ENCODE measurements at regions not wholly inside any gene's neighbourhood (a gene's known extent, or its start where the extent isn't known, plus 50 kb on each side); places are given as distances from the start of the nearest gene placed in this dataset.
A peak's percentile ranks its signal among the peaks of the same experiment; 100 is the strongest.
"Not testable (repeated sequence)": the region's sequence is repeated elsewhere in the genome, so short reads cannot be mapped to it uniquely, and the experiment has no call there.

DNA sequence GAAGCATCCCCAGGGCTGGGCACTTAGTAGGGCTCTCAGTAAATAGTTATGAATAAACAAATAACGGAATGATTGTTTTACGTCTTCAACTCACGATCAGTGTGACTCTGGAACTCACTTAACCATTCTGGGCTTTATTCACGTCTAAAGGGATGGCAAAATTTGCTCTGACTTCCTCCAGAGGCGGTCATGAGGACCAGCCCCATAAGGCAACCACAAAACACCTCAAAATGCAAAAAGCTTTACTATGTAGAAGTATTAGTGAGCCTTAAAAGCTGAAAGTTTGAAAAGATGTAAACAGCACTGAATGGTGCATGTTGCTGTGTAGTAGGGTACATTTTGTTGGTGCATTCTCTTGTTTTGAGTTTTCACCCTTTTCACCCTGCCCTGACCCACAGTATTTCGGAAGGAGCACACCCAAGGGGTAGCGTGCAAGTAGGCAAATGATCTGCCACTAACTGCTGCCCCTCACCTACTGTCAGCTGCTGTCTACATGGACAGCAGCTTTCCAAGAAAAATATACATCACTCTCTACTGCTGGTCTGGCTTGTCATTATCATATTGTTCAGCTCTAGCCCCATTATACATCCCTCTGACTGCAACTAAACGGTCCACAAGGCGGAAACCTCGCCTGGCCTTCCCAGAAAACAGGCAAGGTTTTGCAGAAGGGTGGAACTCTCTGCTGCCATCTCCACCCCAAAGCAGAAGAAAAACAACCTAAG is 308.5 kb upstream of the PROK2 start:
- no peak for DNase-seq

DNA sequence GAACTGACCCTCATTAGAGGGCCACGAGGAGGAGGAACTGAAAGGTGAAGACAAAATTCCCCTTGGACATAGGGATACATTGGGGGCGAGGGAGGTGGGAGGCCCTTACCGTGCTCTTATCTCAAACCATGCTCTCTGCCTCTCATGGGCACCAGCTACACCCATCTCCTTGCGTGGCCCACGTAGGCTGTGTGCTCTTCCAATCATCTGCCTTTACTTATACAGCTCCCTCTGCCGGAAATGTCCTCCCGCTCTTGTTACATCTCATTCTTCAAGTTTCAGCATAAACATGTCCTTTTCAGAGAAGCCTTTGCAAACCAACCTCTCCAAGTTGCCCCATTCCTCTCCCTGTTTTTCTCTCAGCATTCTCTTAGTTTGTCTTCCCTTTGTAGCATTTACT is 307.8 kb upstream of the PROK2 start:
- no peak for DNase-seq

DNA sequence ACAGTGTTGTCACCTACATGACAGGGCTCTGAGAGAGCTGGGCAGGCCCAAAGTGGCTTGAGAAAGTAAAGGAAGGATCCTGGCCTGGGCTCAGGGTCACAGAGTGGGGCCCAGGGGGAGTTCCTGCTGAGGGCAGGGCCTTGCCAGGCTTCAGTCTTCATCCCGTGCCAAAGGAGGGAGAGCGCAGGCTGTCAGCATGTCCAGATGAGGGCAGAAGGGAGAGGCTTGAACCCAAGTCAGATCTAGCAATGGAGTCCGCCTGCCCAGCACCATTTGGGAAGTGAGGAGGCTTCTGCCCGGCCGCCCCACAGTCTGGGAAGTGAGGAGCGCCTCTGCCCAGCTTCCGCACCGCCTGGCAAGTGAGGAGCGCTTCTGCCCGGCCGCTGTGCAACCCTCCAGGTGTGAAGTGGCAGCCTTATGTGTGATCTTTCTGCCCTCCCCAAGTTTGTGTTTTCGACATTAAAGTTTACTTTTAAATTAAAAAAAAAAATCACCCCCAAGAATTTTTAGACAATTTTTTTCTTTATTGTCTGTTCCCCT is 303.6 kb upstream of the PROK2 start:
- no peak for DNase-seq

DNA sequence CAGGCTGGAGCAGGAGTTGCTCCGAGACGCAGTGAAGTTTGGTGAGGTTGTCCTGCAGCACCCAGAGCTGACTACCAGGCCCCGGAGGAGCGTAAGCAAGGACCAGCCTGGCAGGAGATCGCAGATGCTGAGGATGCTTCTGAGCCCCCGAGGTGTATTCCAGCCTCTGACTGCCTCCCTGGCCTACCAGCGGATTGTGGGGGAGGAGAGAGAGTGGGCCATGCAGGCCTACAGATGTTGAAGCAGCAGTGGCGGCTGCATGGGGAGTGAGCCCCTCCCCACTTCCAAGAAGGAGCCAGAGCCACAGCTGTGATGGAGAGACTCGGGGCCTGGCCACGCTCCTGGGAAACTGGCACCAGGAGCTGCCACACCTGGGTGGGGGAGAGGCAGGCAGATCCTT is 302.5 kb upstream of the PROK2 start:
- DNase-seq = no peak

DNA sequence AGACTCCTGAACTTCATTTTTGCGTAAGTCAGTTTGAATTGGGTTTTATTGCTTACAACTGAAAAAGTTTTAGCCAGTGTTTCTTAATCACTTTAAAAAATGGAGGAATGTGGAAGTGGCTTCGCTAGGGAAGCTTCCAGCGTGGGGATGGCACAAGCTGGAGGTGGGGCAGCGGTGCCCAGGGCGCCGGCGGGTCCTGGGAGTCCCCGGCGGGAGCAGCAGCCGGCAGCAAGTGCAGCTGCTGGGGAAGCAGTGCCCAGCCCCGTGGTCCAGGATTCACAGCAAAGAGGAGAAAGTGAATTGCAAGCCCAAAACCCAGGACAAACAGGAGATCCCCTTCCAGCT is 301.8 kb upstream of the PROK2 start:
- DNase-seq = peak; percentile 83 to 91 (median 87)

DNA sequence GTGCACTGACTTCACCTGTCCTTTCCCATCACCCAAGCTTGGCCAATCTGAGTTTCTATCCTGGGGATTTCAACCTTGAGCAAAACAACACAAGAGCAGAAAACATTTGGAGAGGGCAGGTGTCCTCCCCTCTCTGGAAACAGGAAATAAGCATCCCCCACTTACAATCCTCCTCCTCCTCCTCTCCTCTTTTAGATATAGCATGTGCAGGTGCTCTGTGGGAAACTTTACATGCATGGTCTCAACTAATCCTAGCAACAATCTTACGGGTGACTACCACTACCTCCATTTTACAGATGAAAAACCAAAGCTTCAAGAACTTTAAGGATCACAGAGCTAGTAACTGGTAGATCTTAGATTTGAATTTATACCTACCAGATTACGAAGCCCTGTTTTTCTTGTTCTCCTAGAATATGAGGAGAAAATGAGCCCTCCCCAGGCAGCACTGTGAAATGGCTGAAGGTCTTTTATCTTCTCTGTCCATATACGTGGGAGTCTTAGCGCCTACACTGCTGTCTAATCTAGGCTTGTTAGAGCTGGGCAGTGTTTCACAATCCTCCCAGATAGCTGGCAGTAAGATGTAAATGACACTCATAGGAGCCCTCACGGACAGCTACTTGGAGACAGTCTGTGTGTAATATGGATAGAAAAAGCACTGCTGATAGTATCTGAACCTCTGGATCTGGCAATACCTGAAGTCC is 301.2 kb upstream of the PROK2 start:
- peak; percentile 78 to 86 (median 86) for DNase-seq

DNA sequence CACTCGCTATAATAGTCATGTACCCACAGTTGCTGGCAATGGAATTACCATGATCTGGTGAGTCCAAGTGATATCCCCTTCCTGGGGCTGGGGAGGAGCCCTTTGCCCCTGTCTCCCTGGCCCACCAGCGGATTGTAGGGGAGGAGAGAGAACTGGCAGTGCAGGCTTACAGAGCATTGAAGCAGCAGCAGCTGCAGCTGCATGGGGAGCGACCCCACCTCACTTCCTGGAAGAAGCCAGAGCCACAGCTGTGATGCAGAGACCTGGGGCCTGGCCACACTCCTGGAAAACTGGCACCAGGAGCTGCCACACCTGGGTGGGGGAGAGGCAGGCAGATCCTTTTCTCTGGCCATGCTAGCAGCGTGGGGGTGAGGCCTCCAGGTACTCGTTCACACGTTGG is 300.1 kb upstream of the PROK2 start:
- DNase-seq = no peak

DNA sequence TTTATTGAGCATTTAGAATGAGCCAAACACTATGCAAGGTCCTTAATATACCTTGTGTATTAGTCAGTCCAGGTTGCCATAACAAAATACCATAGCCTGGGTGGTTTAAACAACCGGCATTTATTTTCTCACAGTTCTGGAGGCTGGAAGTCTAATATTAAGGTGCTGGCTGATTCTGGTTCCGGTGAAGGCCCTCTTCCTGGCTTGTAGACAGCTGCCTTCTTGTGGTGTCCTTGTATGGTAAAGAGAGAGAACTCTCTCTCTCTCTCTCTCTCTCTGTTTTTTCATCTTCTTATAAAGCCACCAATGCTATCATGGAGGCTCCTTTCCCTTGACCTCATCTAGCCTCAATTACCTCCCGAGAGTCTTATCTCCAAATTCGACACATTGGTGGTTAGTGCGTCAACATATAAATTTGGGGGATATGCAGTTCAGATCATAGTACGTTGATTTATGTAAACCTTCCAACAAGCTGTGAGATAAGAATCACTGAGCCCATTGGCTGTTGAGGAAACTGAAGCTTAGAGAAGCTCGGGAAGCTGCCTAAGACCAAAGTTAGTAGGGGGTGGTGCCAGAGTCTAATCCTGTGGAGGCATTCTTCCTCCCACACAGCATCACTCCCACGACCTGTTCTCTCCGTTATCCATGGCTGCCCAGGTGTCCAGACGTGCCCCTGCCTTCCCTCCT is 298.0 kb upstream of the PROK2 start:
- no peak for DNase-seq

DNA sequence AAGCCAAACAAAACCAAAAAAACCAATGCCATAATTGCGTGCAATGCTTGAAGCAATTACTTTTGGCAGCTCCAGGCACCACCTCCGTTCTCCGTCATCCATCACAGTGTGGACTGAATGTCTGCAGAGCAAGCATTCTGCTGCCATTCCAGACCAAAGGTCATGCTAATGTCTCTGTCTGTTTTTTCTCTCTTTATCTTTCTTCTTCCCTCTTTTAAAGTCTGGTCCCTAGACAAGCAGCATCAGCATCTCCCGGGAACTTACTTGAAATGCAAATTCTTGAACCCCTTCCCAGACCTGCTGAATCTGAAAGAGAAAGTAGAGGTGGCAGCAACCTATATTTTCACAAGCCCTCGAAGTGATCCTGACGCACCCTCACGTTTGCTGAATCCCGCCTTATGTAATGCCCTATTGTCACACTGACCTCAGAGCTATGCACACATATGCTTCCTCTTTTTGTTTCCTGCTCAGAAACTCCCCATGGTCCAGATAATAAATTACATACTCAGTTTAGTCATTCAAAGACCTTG is 297.3 kb upstream of the PROK2 start:
- DNase-seq = peak; percentile 91 to 98 (median 96)

DNA sequence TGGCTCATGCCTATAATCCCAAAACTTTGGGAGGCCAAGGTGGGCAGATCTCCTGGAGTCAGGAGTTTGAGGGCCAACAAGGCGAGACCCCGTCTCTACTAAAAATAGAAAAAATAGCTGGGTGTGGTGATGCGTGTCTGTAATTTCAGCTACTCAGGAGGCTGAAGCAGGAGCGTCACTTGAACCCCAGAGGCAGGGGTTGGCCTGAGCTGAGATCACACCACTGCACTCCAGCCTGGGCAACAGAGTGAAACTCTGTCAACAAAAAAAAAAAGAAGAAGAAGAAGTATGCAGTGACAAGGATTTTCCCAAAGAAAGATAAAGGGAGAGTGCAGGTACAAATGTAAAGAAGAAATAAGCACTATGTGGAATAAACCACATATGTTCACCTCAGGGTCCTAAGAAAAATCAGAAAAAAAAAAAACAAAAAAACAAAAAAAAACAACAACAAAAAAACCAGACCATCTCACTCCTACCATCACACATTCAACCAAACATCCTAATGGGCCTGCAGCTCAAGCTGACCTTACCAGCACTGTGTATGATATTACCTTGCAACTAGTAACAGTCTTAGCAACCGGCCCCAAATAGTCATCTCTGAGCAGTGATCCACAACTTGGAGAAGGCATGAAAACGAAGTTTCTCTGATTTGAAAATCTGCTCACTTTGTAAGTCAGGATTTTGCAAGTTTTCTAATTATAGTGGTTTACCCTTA is 296.7 kb upstream of the PROK2 start:
- DNase-seq = peak; percentile 37 to 49 (median 44)

DNA sequence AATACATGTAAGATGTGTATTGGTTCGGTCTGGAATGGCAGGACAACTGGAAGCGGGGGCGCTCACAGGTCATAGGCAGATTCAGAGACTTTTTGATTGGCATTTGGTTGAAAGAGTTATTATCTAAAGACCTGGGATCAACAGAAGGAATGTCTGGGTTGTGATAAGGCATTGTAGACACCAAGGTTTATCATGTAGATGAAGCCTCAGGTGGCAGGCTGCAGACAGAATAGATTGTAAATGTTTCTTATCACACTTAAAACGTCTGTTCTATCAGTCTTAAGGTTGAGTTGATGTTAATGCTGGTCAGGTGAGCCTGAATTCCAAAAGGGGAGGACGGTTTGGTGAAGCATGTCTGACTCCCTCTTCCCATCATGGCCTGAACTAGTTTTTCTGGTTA is 295.9 kb upstream of the PROK2 start:
- DNase-seq = no peak

DNA sequence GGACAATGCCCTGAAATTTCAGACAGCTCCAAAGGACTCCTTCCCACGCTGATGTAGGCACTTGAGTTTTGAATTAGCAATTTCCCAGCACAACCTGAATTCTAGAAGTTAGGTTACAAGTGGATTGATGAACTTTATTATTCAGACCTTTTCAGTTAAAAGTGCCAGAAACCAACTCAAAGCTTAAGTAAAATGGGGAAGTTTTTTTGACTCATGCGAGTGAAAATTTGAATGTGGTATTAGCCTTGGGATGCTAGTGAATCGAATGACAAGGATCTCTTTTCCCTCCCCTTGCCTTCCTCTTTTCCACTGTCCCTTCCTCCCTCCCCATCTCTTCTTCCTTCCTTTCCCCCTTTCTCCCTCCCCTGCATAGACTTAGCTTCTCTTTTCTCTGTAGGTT is 295.1 kb upstream of the PROK2 start:
- DNase-seq = peak; percentile 72 to 93 (median 90)

DNA sequence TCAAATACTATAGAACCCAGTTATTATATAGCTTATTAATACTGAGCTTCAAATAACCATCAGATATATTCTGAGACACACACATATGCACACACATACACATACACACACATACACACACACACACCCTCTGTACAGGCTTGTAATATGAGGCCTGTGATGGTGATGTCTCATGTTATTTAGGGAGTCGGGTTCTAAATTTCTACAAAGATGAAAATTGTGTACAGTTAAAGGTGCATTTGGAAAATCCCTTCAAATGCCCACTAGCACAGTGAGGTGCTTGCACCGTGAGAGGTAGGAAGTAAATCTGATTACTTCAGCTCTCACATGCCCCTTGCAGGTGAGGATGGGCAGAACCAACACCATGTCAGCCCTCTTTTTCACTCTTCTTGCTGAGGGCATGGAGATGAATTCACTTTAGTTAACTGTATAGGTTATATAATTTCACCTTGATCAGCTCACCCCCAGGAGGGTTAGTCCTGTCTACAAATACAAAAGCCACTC is 294.5 kb upstream of the PROK2 start:
- no peak for DNase-seq

DNA sequence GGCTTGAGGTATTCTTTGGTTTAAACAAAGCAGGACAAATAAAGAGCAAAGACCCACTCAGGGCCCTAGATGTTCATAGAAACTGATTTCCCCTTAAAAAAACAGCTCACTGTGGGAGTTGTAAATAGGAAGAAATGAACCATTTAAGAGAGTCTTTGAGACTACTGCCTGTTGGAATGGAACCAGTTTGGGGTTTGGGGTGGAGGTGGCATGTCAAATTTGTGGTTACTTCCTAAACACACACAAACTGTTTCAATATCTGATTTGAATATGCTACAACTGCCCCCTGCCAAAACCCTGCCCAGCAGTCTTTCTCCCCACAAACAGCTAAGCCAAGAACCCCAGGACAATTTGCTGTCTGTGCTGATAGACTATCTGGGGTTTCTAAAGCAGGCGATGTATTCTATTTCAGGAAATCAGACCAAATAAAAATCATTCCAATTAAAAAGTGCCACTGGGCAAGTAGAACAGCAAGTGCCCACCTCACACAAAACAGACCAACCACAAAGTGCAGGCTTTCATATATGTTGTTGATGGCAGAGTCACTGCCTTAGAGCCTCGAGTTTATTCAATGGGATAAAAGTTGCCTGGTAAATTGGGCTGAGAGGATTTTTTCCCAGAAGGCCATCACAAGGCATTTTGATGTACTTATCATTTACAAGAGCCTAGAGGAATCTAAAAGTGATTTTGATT is 293.9 kb upstream of the PROK2 start:
- no peak for DNase-seq

DNA sequence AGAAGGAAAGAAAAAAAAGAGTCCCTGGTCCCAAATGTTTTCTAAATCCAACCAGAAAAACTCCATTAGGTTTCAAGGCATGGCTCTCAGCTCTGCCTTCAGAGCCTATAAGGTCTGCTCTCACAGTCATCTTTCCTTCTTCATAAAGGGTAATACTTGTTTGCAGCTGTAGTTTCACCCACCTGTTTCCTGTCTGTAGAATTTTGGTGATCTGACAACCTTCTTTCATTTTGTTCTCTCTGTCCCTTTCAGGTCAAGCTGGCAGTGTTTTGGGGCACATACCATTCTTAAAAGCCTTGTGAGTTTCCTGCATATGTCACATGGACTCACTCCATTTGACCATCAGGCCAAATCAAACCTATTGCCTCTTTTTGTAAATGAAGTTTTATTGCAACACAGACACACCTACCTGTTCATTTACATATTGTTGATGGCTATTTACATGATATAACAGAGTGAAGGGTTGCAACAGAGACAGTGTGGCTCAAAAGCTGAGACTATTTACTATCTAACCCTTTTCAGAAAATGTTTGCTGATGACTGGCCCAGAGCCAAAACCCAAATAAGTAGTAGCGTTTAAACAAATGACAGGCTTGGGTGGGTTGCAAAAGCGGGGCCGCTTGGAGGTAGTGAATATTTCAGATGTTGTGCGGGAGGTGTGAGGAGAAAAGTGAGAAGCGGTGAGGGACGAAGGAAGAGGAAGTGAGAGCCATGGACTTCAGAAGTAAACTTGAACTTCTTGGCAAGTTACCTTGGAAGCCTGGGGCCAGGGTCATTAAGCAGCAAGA is 292.7 kb upstream of the PROK2 start:
- DNase-seq = peak in 1 of 3 donors; percentile 28

DNA sequence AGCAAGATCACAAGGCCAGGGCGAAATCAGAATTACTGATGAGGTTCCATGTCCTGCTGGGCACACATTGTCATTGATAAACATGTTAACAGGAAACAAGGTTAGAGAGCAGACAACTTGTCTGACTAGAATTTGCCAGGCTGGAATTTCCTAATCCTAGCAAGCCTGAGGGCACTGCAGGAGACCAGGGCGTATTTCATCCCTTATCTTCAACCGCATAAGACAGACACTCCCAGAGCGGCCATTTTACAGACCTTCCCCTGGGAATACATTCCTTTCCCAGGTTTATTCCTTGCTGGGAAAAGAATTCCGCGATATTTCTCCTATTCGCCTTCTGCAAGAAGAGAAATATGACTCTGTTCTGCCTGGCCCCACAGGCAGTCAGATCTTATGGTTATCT is 290.9 kb upstream of the PROK2 start:
- not testable (repeated sequence) for DNase-seq

DNA sequence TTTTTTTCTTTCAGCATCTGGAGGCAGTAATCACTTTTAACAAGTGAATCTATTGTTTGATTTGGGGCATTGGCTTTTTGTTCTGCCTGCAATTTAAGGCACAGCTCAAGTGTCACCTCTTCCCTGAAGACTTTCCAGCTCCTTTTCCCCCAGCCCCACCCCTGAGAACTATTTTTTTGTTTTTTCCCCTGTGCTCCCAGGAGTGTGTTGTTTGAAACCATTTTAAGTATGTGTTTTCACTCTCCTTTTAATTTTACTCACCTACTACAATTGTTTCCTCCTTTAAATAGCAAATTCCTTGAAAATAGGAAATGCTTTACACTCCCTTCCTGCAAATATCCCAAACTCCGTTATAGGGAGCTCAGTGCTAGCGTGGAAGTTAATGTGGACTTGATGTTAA is 286.7 kb upstream of the PROK2 start:
- no peak for DNase-seq

DNA sequence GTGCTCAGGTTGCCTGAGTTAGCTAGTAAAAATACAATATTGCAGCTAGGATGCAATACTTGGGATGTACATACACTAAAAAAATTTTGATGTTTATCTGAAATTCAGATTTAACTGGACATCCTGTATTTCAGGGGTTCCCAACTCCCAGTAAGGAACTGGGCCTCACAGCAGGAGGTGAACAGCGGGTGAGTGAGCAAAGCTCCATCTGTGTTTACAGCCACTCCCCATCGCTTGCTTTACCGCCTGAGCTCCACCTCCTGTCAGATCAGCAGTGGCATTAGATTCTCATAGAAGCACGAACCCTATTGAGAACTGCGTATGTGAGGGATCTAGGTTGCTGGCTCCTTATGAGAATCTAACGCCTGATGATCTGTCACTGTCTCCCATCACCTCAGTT is 285.1 kb upstream of the PROK2 start:
- no peak for DNase-seq

DNA sequence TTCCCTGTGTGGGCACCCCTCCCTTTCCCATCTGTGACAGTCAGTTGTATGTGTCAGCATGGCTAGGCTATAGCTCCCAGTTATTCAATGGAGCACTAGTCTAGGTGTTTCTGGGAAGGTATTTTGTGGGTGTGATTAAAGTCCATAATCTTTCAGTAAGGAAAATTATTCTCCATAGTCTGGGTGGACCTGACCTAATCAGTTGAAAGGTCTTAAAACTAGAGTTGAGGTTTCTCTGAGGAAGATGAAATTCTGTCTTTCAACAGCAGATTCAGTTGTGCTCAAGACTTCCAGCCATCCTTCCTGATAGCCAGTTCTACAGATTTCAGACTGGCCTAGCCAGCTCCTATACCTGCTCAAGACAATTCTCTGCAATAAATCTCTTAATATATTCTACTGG is 284.6 kb upstream of the PROK2 start:
- DNase-seq = no peak

DNA sequence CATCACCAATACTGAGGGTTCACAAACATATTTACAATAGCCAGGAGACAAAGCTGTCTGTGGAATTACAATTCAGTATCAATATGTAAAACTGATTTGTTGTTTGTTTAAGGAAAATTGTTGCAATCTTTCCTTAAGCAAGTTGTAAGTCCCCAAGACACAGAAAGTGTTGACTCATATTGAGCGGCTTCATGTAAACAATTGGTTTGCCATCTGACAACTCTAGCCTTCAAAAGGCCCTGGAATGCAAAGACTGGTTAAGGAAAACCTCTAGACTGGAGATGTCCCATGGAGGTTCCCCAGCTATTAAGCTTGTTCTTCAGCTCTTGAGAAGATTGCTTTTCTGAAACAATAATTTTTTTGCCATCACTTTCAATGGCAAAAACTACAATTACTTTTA is 283.7 kb upstream of the PROK2 start:
- DNase-seq = no peak

DNA sequence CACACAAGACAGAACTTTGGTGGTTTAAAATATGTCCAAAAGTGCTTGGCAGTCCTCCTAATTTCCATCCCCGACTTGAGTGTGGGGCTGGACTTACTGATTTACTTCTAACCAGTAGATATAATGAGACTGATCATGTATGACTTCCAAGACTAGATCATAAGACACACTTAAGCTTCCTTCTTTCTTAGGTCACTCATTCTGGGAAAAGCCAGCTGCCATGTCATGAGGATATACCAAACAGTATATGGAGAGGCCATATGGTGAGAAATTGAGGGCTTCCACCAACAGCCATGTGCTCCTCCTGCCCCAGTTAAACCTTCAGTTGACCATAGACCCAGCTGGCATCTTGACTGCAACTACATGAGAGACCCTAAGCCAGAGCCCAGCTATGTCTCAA is 282.8 kb upstream of the PROK2 start:
- DNase-seq = peak; percentile 38 to 54 (median 53)

Measured in suppressor macrophage treated with lipopolysaccharide for 1 hour (primary cell).